HCT116 (cell line): ENCODE measurements at regions not wholly inside any gene's neighbourhood (a gene's known extent, or its start where the extent isn't known, plus 50 kb on each side); places are given as distances from the start of the nearest gene placed in this dataset.

ENCODE experiments used
- CTCF ChIP-seq, 3 experiments: fragments of 200-600 bp in 1 of 3; sonication (generic) in 1 of 3; IDR thresholded peaks in 2 of 3; conservative IDR thresholded peaks in 1 of 3; 2 replicates each; pipeline ENCODE4 v1.5.1; 2012 to 2017; ENCODE audit warnings: low read depth in 2 of 3, low read length in 2 of 3, antibody characterized with exemption in 1 of 3, borderline replicate concordance in 1 of 3, control low read depth in 1 of 3, mild to moderate bottlenecking in 1 of 3, mixed read lengths in 1 of 3, mixed run types in 1 of 3, moderate library complexity in 1 of 3; ENCODE audit not compliant: insufficient read depth in 1 of 3
- EZH2 ChIP-seq: fragments of 200-600 bp; sonication (generic); IDR thresholded peaks from 2 replicates; pipeline ENCODE4 v1.6.1; 2017; ENCODE audit warnings: antibody characterized with exemption, mixed run types
- POLR2AphosphoS5 ChIP-seq: IDR thresholded peaks from 2 replicates; pipeline ENCODE4 v1.6.1; 2011; ENCODE audit warnings: mild to moderate bottlenecking, low read depth, low read length, moderate library complexity
- RAD21 ChIP-seq: IDR thresholded peaks from 2 replicates; pipeline ENCODE4 v1.6.1; 2012; ENCODE audit warnings: low read depth, mild to moderate bottlenecking
- REST ChIP-seq: IDR thresholded peaks from 2 replicates; pipeline ENCODE4 v1.6.1; 2012; ENCODE audit warnings: low read depth
- TCF7L2 ChIP-seq: IDR thresholded peaks from 2 replicates; pipeline ENCODE4 v1.7.0; 2011; ENCODE audit warnings: borderline replicate concordance, inconsistent platforms; ENCODE audit not compliant: insufficient read depth, insufficient read length; ENCODE audit errors: extremely low read depth
- YY1 ChIP-seq: IDR thresholded peaks from 2 replicates; pipeline ENCODE4 v1.6.1; 2011; ENCODE audit warnings: low read length, low read depth, moderate library complexity, mild to moderate bottlenecking; ENCODE audit not compliant: insufficient replicate concordance; ENCODE audit errors: extremely low read depth
- ZFX ChIP-seq: fragments of 450-650 bp; IDR thresholded peaks from 2 replicates; pipeline ENCODE4 v1.6.1; 2017
- TF ChIP-seq, protein P1 (sequence below): IDR thresholded peaks from 2 replicates; pipeline ENCODE4 v1.6.1; 2012
- TF ChIP-seq, protein P2 (sequence below): IDR thresholded peaks from 2 replicates; pipeline ENCODE4 v1.6.1; 2012

GRCh38 chr11:59283311-59283710 lies 70.6 kb upstream of the MPEG1 start:
- TF ChIP-seq, protein P1, sequence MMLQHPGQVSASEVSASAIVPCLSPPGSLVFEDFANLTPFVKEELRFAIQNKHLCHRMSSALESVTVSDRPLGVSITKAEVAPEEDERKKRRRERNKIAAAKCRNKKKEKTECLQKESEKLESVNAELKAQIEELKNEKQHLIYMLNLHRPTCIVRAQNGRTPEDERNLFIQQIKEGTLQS = no peak
- TF ChIP-seq CTCF (IDR thresholded peaks at IDR 0.05 in 2 of 3, conservative IDR thresholded peaks at IDR 0.05 in 1 of 3; ENCODE audit: borderline replicate concordance in 1 of 3, insufficient read depth in 1 of 3, low read depth in 2 of 3, low read length in 2 of 3) (no peak), ZFX (no peak), YY1 (no peak), TCF7L2 (no peak), POLR2AphosphoS5 (no peak), RAD21 (no peak), REST (no peak), EZH2 (no peak)
- TF ChIP-seq, protein P2, sequence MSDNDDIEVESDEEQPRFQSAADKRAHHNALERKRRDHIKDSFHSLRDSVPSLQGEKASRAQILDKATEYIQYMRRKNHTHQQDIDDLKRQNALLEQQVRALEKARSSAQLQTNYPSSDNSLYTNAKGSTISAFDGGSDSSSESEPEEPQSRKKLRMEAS = no peak
